Effector memory CD8-positive, alpha-beta T cell (primary cell): ENCODE measurements at regions not wholly inside any gene's neighbourhood (a gene's known extent, or its start where the extent isn't known, plus 50 kb on each side); places are given as distances from the start of the nearest gene placed in this dataset.
"Not testable (repeated sequence)": the region's sequence is repeated elsewhere in the genome, so short reads cannot be mapped to it uniquely, and the experiment has no call there.

ENCODE experiments used
- ATAC-seq: fragments of 150-1000 bp; cut with Tn5 transposase; replicated peaks from 2 replicates; pipeline ENCODE4 v1.10.0; 2021; ENCODE audit warnings: mild to moderate bottlenecking, moderate library complexity
- DNase-seq, 3 experiments: peaks; one replicate each; pipeline ENCODE4 v3.0.0; 2021
- H3K27ac Mint-ChIP-seq, 2 donors: one replicate each; pipeline ENCODE4 v1.8.0; 2022; ENCODE audit warnings: mild to moderate bottlenecking in 2 of 2, mixed read lengths in 2 of 2, moderate library complexity in 2 of 2
- H3K27me3 Mint-ChIP-seq, 2 donors: one replicate each; pipeline ENCODE4 v1.8.0; 2022; ENCODE audit warnings: mixed read lengths in 2 of 2
- H3K36me3 Mint-ChIP-seq: one replicate; pipeline ENCODE4 v1.8.0; 2022; ENCODE audit warnings: mild to moderate bottlenecking, moderate library complexity, mixed read lengths; ENCODE audit not compliant: insufficient read depth
- H3K4me1 Mint-ChIP-seq, 2 donors: one replicate each; pipeline ENCODE4 v1.8.0; 2022; ENCODE audit warnings: low read depth in 2 of 2, mixed read lengths in 2 of 2
- H3K4me3 Mint-ChIP-seq, 2 donors: one replicate each; pipeline ENCODE4 v1.8.0; 2022; ENCODE audit warnings: mild to moderate bottlenecking in 2 of 2, mixed read lengths in 2 of 2, moderate library complexity in 2 of 2
- H3K9me3 Mint-ChIP-seq, 2 donors: one replicate each; pipeline ENCODE4 v1.8.0; 2022; ENCODE audit warnings: mixed read lengths in 2 of 2

- peaks cover 7 to 12% of the 10 kb centered on the region in 2 donors for H3K27me3 Mint-ChIP-seq
- no peaks in the 10 kb centered on the region for H3K4me1 Mint-ChIP-seq
- no peaks in the 10 kb centered on the region for H3K9me3 Mint-ChIP-seq
- no peaks in the 10 kb centered on the region for H3K36me3 Mint-ChIP-seq
- H3K27ac Mint-ChIP-seq = no peak overlapping the region
- DNase-seq = no peak
- ATAC-seq = no peak
- H3K4me3 Mint-ChIP-seq = no peak overlapping the region
Observed at GRCh38 chr4:112083587-112084347, 61.5 kb upstream of the FAM241A start.

DNA sequence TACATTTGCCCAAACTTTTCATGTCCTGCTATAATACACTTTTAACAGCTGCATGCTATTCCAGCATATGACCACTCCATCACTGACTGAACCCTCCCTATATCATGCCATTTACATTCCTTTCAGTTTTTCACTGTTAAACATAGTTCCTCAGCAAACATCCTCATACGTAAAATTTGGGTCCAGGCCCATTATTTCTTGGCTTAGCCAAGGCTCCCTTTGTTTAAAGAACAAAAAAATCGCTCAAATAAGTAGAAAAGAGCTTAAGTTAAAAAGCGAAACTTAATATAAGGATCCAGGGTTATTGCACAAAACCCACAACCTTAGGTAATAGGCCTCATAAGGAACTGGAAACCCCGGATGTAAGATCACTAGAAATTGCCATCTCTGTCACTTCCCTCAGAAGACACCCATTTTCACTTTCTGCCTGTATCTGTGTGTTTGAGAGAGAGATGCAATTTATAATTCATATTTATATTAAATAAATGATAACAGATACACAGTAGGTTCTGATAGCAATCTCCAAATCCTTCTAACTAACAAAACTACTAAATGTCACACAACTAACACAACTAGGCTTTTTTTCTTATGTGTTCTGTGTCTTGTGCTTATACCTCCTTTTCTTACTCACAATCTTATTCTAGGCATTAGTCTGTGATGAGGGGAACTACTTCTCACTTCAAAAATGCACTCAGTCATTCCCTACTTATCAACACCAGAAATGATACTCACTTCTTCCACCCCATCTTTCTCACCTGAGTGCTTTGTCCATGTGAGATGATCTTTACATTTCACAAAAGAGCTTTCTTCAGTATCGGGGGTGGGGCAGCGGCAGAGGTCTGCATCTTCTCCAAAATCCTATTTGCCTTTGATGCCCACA lies 59.9 kb upstream of the FAM241A start:
- no peak for DNase-seq
- Mint-ChIP-seq H3K27ac (no peak overlapping the region), H3K27me3 (peaks cover 7 to 12% of the 10 kb centered on the region in 2 donors), H3K4me1 (no peaks in the 10 kb centered on the region), H3K36me3 (no peaks in the 10 kb centered on the region), H3K9me3 (no peaks in the 10 kb centered on the region), H3K4me3 (no peak overlapping the region)
- ATAC-seq = no peak

DNA sequence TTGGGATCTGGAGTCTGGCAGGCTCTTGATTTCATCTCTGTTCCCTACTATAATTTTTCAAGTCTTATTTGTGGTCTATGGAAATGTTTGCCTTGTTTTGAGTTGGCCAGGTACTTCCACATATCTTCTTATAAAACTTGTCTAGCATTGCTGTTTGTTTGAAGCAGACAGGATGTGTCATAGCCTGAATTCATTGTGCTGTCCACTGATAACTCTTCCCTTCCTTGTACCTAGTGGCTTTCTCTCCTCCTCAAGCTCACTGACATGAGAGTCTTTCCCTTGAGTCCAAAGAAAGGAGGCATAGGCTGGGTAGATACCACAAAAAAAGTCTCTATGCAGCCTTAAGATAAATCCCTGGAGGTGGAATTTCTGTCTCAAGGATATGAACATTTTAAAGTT lies 59.2 kb upstream of the FAM241A start:
- Mint-ChIP-seq H3K9me3 (no peaks in the 10 kb centered on the region), H3K4me1 (no peaks in the 10 kb centered on the region), H3K27me3 (peaks cover 7 to 12% of the 10 kb centered on the region in 2 donors), H3K4me3 (no peak overlapping the region), H3K36me3 (no peaks in the 10 kb centered on the region), H3K27ac (no peak overlapping the region)
- ATAC-seq (no peak), DNase-seq (no peak)

- H3K27ac Mint-ChIP-seq, H3K9me3 Mint-ChIP-seq, H3K4me1 Mint-ChIP-seq, H3K4me3 Mint-ChIP-seq, ATAC-seq, H3K36me3 Mint-ChIP-seq, DNase-seq: not testable (repeated sequence)
- peaks cover 7 to 12% of the 10 kb centered on the region in 2 donors for H3K27me3 Mint-ChIP-seq
Observed at GRCh38 chr4:112086661-112087060, 58.6 kb upstream of the FAM241A start.

GRCh38 chr4:112092330-112092729 lies 52.9 kb upstream of the FAM241A start:
- not testable (repeated sequence) for H3K36me3 Mint-ChIP-seq

DNA sequence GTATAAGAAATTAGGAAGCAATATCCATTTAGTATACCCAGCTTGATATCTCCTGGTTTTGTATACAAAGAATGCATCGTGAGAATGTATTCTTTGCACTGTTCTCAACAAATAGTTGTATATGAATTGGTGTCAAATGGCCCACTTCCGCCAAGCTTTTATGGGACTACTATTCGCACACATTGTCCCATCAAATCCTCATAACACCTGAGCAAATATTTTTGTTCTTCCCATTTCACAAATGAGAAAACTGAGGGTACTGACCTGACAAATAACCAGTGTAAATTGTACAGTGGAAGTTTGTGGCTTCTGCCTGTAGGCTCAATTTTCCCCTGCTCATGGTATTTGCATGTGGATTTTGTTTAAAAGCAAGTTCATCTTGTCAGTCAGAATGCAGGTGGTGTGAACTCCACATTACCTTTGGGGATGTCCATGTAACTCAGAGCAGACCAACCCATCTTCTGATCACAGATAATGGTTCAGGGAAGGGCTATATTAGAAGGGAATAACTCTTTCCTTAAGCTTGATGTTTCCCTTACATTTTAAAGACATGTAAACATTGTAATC lies 51.5 kb upstream of the FAM241A start:
- H3K4me3 Mint-ChIP-seq = no peak overlapping the region
- no peak overlapping the region for H3K27ac Mint-ChIP-seq
- no peaks in the 10 kb centered on the region for H3K4me1 Mint-ChIP-seq
- no peaks in the 10 kb centered on the region for H3K36me3 Mint-ChIP-seq
- H3K9me3 Mint-ChIP-seq = no peaks in the 10 kb centered on the region
- peaks cover 0 to 20% of the 10 kb centered on the region in 2 donors for H3K27me3 Mint-ChIP-seq
- DNase-seq = no peak
- no peak for ATAC-seq

More at GRCh38 chr4:112092330-112092729, 52.9 kb upstream of the FAM241A start:
- H3K27ac Mint-ChIP-seq, ATAC-seq, H3K4me3 Mint-ChIP-seq, DNase-seq, H3K9me3 Mint-ChIP-seq, H3K4me1 Mint-ChIP-seq: not testable (repeated sequence)
- H3K27me3 Mint-ChIP-seq = peaks cover 0 to 14% of the 10 kb centered on the region in 2 donors

DNA sequence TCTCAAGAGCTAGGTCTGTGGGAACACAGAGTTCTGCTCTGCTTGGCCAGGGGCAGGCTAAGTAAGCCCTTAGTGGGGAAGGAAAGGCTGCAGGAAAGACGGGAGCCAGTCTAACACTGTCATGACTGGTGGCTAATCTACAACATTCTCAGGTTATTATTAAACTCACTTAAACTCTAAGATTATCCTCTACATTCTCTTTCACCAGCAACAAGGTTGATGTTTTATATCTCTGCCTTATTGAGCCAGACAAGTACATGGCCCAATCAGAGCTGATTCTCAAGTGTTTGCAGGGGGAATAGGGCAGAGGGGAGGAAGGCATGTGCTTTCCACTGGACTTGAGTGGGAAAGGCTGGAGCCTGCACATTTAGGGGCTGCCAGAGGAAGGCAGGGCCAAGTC lies 50.9 kb upstream of the FAM241A start:
- Mint-ChIP-seq H3K27me3 (peaks cover 0 to 20% of the 10 kb centered on the region in 2 donors), H3K9me3 (no peaks in the 10 kb centered on the region), H3K36me3 (no peaks in the 10 kb centered on the region), H3K4me3 (no peak overlapping the region), H3K27ac (no peak overlapping the region), H3K4me1 (no peaks in the 10 kb centered on the region)
- no peak for ATAC-seq
- no peak for DNase-seq
